SK-N-MC (cell line): ENCODE measurements at regions not wholly inside any gene's neighbourhood (a gene's known extent, or its start where the extent isn't known, plus 50 kb on each side); places are given as distances from the start of the nearest gene placed in this dataset.

Experiments used
- EZH2 ChIP-seq: fragments of 200-600 bp; sonication (generic); IDR thresholded peaks from one replicate; pipeline ENCODE4 v1.6.1; 2017; ENCODE audit warnings: antibody characterized with exemption
- POLR2AphosphoS5 ChIP-seq: IDR thresholded peaks from 2 replicates; pipeline ENCODE4 v1.6.1; 2012; ENCODE audit warnings: mild to moderate bottlenecking, low read depth, low read length, borderline replicate concordance

DNA sequence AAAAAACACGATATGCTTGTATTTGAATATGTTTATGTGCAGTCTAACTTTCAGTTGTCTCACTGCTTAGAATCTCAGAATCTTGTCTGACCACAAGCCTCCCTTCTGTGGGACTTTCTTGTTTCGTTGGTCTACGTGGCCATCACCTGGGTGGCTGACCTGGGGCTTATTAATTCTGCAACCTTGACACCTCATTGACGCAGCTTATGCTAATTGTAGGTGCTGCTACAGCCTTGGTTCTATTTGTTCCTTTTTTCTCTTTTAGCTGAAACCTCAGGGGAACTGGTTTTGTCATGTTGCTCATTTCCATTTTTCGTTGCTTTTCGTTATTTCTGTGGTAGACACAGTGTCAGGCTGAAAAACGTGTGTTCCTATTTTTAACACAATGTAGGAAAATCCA is 273.7 kb downstream of the SLC4A3 start:
- TF ChIP-seq EZH2 (no peak), POLR2AphosphoS5 (no peak)
